GM12873 (cell line): ENCODE measurements at regions not wholly inside any gene's neighbourhood (a gene's known extent, or its start where the extent isn't known, plus 50 kb on each side); places are given as distances from the start of the nearest gene placed in this dataset.

Experiments used
- TF ChIP-seq, protein P1 (sequence below): IDR thresholded peaks from 2 replicates; pipeline ENCODE4 v1.5.1; 2012; ENCODE audit warnings: low read depth, mild to moderate bottlenecking, moderate library complexity, low read length, control low read depth; ENCODE audit not compliant: insufficient read depth; ENCODE audit errors: missing control alignments

- TF ChIP-seq, protein P1, sequence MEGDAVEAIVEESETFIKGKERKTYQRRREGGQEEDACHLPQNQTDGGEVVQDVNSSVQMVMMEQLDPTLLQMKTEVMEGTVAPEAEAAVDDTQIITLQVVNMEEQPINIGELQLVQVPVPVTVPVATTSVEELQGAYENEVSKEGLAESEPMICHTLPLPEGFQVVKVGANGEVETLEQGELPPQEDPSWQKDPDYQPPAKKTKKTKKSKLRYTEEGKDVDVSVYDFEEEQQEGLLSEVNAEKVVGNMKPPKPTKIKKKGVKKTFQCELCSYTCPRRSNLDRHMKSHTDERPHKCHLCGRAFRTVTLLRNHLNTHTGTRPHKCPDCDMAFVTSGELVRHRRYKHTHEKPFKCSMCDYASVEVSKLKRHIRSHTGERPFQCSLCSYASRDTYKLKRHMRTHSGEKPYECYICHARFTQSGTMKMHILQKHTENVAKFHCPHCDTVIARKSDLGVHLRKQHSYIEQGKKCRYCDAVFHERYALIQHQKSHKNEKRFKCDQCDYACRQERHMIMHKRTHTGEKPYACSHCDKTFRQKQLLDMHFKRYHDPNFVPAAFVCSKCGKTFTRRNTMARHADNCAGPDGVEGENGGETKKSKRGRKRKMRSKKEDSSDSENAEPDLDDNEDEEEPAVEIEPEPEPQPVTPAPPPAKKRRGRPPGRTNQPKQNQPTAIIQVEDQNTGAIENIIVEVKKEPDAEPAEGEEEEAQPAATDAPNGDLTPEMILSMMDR, result no peak
These were observed 276.0 kb upstream of the PLD5 start for GRCh38 chr1:242800521-242800920.

GRCh38 chr1:242797856-242798255 lies 273.4 kb upstream of the PLD5 start:
- TF ChIP-seq, protein P1, result no peak

DNA sequence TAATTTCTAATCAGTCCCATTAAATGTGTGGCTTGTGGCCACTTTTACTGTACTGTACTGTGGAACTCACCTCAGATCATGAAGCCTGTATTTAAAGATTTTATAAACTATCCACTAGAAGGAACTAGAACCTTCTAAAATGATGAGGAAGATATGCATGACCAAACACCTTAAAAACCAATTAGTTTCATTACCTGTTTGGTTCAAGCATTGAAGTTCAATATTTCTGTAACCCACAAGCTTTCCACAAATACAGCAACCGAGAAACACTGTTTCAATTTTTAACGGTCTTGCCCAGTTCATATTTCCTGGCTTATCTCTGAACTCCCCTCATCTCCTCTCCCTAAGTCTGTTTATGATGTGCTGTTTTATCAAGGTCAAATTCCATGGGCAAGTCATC lies 264.3 kb upstream of the PLD5 start:
- TF ChIP-seq, protein P1, result no peak

GRCh38 chr1:242787968-242788367 lies 263.5 kb upstream of the PLD5 start:
- TF ChIP-seq, protein P1, result no peak

- TF ChIP-seq, protein P1, result no peak
These were observed 260.3 kb upstream of the PLD5 start for GRCh38 chr1:242784807-242785206.

GRCh38 chr1:242784084-242784483 lies 259.6 kb upstream of the PLD5 start:
- TF ChIP-seq, protein P1, result no peak

DNA sequence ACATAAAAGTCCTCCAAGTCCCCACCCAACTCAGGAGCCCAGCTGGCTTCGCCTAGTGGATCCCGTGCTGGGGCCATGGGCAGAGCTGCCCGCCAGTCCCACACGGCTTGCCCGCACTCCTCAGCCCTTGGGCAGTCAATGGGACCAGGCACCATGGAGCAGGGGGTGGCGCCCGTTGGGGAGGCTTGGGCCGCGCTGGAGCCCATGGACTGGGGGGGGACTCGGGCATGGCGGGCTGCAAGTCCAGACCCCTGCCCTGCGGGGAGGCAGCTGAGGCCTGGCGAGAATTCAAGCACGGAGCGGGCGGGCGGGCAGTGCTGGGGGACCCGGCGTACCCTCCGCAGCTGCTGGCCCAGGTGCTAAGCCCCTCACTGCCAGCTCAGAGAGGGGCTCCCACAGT lies 249.8 kb upstream of the PLD5 start:
- TF ChIP-seq, protein P1, result no peak
